ENCODE measurements at regions not wholly inside any gene's neighbourhood (a gene's known extent, or its start where the extent isn't known, plus 50 kb on each side); places are given as distances from the start of the nearest gene placed in this dataset.

DNA sequence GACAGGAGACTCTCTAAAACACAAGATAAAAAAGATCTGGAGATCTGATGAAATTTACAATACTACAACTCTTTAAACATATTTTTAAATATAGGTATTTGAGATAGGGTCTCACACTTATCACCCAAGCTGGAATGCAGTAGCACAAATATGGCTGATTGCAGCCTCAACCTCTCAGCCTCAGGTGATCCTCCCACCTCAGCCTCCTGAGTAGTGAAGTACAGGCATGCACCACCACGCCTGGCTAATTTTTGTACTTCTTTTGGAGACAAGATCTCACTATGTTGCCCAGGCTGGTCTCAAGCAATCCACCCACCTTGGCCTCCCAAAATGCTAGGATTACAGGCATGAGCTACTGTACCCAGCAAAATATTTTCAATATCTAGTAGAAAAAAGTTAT, 170.0 kb upstream of the NR5A2 start:
- no peak overlapping the region for H3K4me3 ChIP-seq (ENCODE audit: low read length)
- no peak for DNase-seq (ENCODE audit: low read depth)
- TF ChIP-seq, protein P1, sequence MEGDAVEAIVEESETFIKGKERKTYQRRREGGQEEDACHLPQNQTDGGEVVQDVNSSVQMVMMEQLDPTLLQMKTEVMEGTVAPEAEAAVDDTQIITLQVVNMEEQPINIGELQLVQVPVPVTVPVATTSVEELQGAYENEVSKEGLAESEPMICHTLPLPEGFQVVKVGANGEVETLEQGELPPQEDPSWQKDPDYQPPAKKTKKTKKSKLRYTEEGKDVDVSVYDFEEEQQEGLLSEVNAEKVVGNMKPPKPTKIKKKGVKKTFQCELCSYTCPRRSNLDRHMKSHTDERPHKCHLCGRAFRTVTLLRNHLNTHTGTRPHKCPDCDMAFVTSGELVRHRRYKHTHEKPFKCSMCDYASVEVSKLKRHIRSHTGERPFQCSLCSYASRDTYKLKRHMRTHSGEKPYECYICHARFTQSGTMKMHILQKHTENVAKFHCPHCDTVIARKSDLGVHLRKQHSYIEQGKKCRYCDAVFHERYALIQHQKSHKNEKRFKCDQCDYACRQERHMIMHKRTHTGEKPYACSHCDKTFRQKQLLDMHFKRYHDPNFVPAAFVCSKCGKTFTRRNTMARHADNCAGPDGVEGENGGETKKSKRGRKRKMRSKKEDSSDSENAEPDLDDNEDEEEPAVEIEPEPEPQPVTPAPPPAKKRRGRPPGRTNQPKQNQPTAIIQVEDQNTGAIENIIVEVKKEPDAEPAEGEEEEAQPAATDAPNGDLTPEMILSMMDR (conservative IDR thresholded peaks at IDR 0.05; ENCODE audit: low read length), result no peak

DNA sequence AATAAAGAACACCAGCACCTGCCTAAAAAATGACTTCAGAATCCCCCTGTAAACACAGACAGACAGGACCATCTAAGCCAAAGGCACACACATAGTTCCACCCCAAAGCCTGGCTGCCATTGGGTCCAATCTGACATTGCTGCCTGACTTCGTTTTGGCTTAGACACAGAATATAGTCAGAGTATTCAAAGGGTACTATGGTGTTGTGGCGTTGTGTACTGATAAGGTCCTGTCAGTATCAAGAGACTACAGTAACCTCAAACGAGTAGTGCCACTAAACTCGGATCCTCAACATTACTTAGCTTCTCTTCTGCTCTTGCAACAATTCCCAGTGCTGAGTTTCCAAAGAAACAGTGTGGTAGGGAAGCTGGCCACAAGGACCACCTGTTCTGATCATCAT, 169.3 kb upstream of the NR5A2 start:
- no peak overlapping the region for H3K4me3 ChIP-seq (ENCODE audit: low read length)
- DNase-seq (ENCODE audit: low read depth), result no peak
- TF ChIP-seq, protein P1 (conservative IDR thresholded peaks at IDR 0.05; ENCODE audit: low read length), result no peak

DNA sequence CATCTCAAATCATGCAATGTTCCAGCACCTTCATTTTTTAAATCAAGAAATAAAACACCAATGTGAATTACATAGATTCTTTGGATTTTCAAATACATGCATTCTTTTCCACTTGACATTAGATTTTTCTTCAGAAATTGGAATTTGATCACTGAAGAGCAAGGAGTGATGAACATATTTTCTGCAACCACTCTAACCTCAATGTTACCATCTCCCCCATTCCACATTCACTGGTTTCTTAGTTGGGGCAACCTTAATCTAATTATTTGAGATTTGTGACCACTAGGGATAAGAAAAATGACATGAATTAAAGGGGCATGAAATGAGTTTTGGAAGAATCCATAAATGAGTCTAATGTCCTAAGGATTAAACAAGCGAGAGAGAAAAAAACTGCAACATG, 168.7 kb upstream of the NR5A2 start:
- no peak overlapping the region for H3K4me3 ChIP-seq (ENCODE audit: low read length)
- peak; percentile 53 for DNase-seq (ENCODE audit: low read depth)
- TF ChIP-seq, protein P1 (conservative IDR thresholded peaks at IDR 0.05; ENCODE audit: low read length), result no peak

DNA sequence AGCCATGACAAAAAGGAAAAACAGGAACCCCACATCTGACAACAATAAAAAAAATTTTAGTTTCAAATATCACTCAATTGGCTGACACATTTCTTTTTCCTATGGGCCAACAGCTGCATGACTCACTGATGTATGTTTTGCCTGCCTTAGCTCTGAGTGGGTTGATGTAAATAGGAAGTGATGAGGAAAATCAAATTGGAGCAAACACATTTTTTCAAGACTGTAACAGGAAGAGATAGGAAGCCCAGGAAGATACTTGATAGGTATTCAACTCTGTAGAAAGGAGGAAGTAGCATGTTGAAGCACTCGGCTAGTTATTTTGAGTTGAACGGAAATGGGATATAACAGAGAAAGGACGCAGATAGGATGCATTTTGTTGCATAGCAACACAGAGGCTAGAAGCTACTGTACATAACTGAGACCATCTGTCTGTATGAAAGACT, 168.0 kb upstream of the NR5A2 start:
- no peak overlapping the region for H3K4me3 ChIP-seq (ENCODE audit: low read length)
- TF ChIP-seq, protein P1 (conservative IDR thresholded peaks at IDR 0.05; ENCODE audit: low read length), result no peak
- DNase-seq (ENCODE audit: low read depth), result peak; percentile 71

DNA sequence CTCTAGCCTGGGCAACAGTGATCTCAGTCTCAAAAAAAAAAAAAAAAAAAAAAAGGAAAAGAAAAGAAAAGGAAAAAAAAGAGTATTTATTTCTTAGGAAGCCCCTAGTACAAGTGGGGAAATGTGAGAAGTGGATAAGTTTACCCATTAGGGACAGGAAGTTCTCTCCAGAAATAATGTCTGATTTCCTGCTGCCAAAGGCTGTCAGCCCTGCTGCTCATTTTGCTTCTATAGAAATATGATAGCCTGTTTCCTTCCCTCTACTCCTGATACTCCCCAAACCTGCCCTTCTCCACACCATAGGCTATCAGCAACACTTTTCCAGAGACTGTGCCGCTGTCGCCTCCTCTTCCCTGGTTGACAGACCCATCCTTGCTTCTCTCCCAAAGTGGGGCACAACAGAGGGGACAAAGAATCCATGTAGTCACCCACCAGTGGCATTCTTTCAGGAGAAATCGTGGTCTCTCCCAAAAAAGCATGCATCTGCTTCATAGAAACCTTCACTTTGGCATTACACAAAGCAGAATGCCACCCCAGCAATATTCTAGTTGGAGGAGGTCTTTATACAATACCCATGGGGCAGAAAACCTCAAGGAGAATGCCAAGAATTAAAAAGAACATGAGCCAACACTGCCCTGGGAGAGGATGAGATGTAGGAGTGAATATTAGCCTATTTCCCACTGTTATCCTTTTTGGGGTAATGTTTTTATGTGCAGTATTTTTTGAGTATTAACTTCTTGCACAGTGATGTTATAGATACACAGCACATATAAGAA, 166.3 kb upstream of the NR5A2 start:
- TF ChIP-seq, protein P1 (conservative IDR thresholded peaks at IDR 0.05; ENCODE audit: low read length), result no peak
- peak; percentile 12 for DNase-seq (ENCODE audit: low read depth)
- no peak overlapping the region for H3K4me3 ChIP-seq (ENCODE audit: low read length)

DNA sequence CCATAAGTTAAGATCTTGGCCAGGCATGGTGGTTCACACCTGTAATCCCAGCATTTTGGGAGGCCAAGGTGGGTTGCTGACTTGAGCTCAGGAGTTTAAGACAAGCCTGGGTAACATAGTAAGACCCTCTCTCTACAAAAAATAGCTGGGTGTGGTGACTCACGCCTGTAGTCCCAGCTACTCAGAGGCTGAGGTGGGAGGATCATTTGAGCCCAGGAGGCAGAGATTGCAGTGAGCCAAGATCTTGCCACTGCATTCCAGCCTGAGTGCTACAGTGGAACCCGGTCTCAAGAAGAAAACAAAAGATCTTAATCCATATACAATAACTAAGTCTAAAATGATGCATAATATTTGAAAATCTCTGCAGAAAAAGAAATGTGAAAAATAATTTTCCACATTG, 165.5 kb upstream of the NR5A2 start:
- no peak overlapping the region for H3K4me3 ChIP-seq (ENCODE audit: low read length)
- no peak for DNase-seq (ENCODE audit: low read depth)
- TF ChIP-seq, protein P1 (conservative IDR thresholded peaks at IDR 0.05; ENCODE audit: low read length), result no peak

DNA sequence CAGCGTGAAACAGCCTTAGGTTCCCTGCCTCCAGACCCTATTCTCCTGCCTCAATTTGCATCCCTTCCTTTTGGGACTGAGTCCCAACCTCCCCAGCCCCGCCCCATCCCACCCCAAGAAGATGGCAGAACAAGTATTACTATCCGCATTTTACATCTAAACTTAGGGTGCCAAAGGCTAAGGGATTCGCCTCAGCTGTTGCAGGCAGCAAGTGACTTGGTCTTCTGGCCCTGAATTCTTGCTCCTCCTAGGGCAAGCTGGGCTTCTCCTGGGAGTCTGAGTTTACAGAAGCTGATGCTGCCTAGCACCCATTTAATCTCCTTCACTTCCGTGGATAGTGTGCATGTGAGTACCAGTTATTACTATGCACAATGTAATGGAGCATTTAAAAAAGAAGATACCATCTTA, 161.3 kb upstream of the NR5A2 start:
- no peak for DNase-seq (ENCODE audit: low read depth)
- no peak overlapping the region for H3K4me3 ChIP-seq (ENCODE audit: low read length)
- TF ChIP-seq, protein P1 (conservative IDR thresholded peaks at IDR 0.05; ENCODE audit: low read length), result no peak

All from AG10803 (cell line).